T47D (cell line): ENCODE measurements at regions not wholly inside any gene's neighbourhood (a gene's known extent, or its start where the extent isn't known, plus 50 kb on each side); places are given as distances from the start of the nearest gene placed in this dataset.

Experiments
- DNase-seq, 2 experiments: peaks; one replicate each; pipeline versions ENCODE4 v3.0.0 to v3.0.0-alpha.2; 2011 to 2012; ENCODE audit warnings: low read depth in 1 of 2, low spot score in 1 of 2
- JUND ChIP-seq: IDR thresholded peaks from 2 replicates; pipeline ENCODE4 v1.6.1; 2012; ENCODE audit warnings: low read depth
- in situ Hi-C: cut with HindIII; loops from 2 replicates; pipeline ENCODE4 v1.10.0; 2016; ENCODE audit warnings: low sequenced_read_pairs, low pct_unique_long_range_greater_than_20kb

GRCh38 chrX:81791086-81791485 is 589.2 kb downstream of the SH3BGRL start:
- TF ChIP-seq JUND: no peak
- in situ Hi-C loops: no loop called here
- no peak for DNase-seq
